ENCODE measurements at regions not wholly inside any gene's neighbourhood (a gene's known extent, or its start where the extent isn't known, plus 50 kb on each side); places are given as distances from the start of the nearest gene placed in this dataset.

DNA sequence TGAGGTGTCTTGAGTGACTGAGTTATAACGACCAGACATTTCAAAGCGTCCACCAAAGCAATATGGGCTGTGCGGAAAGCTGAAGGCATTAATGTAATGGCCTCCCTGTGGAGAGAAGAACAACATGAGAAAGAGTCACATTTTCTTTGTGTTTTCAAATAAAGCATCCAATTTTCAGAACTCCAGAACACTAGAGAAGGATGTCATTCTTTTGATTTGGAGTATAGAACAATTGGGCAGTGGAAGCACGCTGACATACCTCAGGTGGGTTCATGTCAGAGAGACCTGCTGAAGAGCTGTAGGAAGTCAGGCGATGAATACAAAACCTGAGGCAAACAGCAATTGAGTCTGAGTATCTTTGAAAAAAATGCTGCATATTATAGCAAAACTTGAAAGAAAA, 556.5 kb downstream of the GABRG2 start:
- no peak for TF ChIP-seq EZH2 (IDR thresholded peaks at IDR 0.05; ENCODE audit: low read length, missing control alignments)
- TF ChIP-seq, protein P1, sequence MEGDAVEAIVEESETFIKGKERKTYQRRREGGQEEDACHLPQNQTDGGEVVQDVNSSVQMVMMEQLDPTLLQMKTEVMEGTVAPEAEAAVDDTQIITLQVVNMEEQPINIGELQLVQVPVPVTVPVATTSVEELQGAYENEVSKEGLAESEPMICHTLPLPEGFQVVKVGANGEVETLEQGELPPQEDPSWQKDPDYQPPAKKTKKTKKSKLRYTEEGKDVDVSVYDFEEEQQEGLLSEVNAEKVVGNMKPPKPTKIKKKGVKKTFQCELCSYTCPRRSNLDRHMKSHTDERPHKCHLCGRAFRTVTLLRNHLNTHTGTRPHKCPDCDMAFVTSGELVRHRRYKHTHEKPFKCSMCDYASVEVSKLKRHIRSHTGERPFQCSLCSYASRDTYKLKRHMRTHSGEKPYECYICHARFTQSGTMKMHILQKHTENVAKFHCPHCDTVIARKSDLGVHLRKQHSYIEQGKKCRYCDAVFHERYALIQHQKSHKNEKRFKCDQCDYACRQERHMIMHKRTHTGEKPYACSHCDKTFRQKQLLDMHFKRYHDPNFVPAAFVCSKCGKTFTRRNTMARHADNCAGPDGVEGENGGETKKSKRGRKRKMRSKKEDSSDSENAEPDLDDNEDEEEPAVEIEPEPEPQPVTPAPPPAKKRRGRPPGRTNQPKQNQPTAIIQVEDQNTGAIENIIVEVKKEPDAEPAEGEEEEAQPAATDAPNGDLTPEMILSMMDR (conservative IDR thresholded peaks at IDR 0.05 in 1 of 2, IDR thresholded peaks at IDR 0.05 in 1 of 2; ENCODE audit: low read depth in 1 of 2, low read length in 2 of 2) = no peak
- no peaks in the 10 kb centered on the region for H3K9me3 ChIP-seq (ENCODE audit: control insufficient read depth, insufficient read depth, low read depth, low read length)
- H3K4me2 ChIP-seq (ENCODE audit: extremely low read depth, insufficient read depth, low read length) = no peak overlapping the region

DNA sequence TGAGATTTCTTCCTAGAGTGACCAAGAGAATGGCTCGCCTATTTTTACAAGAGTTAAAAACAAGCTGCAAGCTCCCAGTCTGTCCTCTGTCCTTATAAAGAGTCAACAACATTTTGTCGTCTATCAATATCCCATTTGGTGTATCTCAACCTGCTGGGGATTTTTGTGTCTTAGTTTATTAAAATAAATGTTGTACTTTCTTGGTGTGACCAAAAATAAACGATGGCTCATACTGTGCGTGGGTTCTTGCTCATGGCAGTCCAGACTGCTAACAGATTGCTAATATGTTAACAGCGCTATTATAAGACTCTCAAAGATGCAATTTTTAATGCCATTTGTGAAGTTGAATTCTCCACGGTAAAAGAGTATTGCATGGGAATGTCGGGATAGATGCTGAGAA, 569.9 kb downstream of the GABRG2 start:
- Histone ChIP-seq H3K79me2 (ENCODE audit: control insufficient read depth, insufficient read depth, low read length) (no peaks in the 10 kb centered on the region), H3K9ac (ENCODE audit: insufficient read depth, low read length) (no peak overlapping the region)

More for the DNA sequence above, 556.5 kb downstream of the GABRG2 start:
- no peak overlapping the region for H3K27ac ChIP-seq (ENCODE audit: insufficient read depth, low read length)
- H3K79me2 ChIP-seq (ENCODE audit: control insufficient read depth, insufficient read depth, low read length) = no peaks in the 10 kb centered on the region
- no peak for DNase-seq (ENCODE audit: low read depth in 2 of 2)
- no peak overlapping the region for H2AFZ ChIP-seq (ENCODE audit: low read length)
- no peaks in the 10 kb centered on the region for H3K27me3 ChIP-seq (ENCODE audit: control insufficient read depth, insufficient read depth, low read length)
- H3K9ac ChIP-seq (ENCODE audit: insufficient read depth, low read length) = no peak overlapping the region
- no peak overlapping the region for H3K4me3 ChIP-seq (replicated peaks in 1 of 4; ENCODE audit: control extremely low read depth in 1 of 4, insufficient read depth in 1 of 4, low read depth in 3 of 4, low read length in 4 of 4)
- H4K20me1 ChIP-seq (ENCODE audit: control insufficient read depth, extremely low read depth, insufficient read depth, low read length) = no peaks in the 10 kb centered on the region
- no peaks in the 10 kb centered on the region for H3K4me1 ChIP-seq (ENCODE audit: control insufficient read depth, extremely low read depth, insufficient read depth, low read length)
- no peaks in the 10 kb centered on the region for H3K36me3 ChIP-seq (ENCODE audit: control insufficient read depth, insufficient read depth, low read length)

DNA sequence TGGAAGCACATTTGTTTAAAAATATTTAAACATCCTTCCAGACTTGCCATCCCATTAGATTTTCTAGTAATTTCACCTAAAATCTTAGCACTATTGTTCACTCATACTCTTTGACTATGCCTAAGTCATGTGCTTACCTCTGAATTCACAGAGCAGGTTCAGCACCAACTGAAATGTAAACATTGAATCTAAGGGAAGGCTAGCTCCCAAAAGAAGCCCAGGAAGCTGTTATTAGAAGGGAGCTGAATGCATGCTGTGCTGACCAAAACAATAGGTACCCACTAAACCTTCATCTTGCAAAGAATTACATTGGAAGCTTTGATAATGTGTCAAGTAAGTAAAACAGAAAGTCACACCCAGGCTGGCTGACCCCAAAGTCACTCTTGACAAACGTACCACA, 571.3 kb downstream of the GABRG2 start:
- Histone ChIP-seq H3K9ac (ENCODE audit: insufficient read depth, low read length) (no peak overlapping the region), H3K36me3 (ENCODE audit: control insufficient read depth, insufficient read depth, low read length) (no peaks in the 10 kb centered on the region), H3K9me3 (ENCODE audit: control insufficient read depth, insufficient read depth, low read depth, low read length) (no peaks in the 10 kb centered on the region), H3K27ac (ENCODE audit: insufficient read depth, low read length) (no peak overlapping the region), H4K20me1 (ENCODE audit: control insufficient read depth, extremely low read depth, insufficient read depth, low read length) (no peaks in the 10 kb centered on the region), H3K4me2 (ENCODE audit: extremely low read depth, insufficient read depth, low read length) (no peak overlapping the region), H3K79me2 (ENCODE audit: control insufficient read depth, insufficient read depth, low read length) (no peaks in the 10 kb centered on the region), H2AFZ (ENCODE audit: low read length) (no peak overlapping the region), H3K4me3 (replicated peaks in 1 of 4; ENCODE audit: control extremely low read depth in 1 of 4, insufficient read depth in 1 of 4, low read depth in 3 of 4, low read length in 4 of 4) (no peak overlapping the region), H3K27me3 (ENCODE audit: control insufficient read depth, insufficient read depth, low read length) (no peaks in the 10 kb centered on the region), H3K4me1 (ENCODE audit: control insufficient read depth, extremely low read depth, insufficient read depth, low read length) (no peaks in the 10 kb centered on the region)
- TF ChIP-seq, protein P1 (conservative IDR thresholded peaks at IDR 0.05 in 1 of 2, IDR thresholded peaks at IDR 0.05 in 1 of 2; ENCODE audit: low read depth in 1 of 2, low read length in 2 of 2) = no peak
- DNase-seq (ENCODE audit: low read depth in 2 of 2) = no peak

More for the DNA sequence above, 569.9 kb downstream of the GABRG2 start:
- Histone ChIP-seq H3K27me3 (ENCODE audit: control insufficient read depth, insufficient read depth, low read length) (no peaks in the 10 kb centered on the region), H2AFZ (ENCODE audit: low read length) (no peak overlapping the region), H3K27ac (ENCODE audit: insufficient read depth, low read length) (no peak overlapping the region), H3K4me3 (replicated peaks in 1 of 4; ENCODE audit: control extremely low read depth in 1 of 4, insufficient read depth in 1 of 4, low read depth in 3 of 4, low read length in 4 of 4) (no peak overlapping the region), H3K36me3 (ENCODE audit: control insufficient read depth, insufficient read depth, low read length) (no peaks in the 10 kb centered on the region), H3K9me3 (ENCODE audit: control insufficient read depth, insufficient read depth, low read depth, low read length) (no peaks in the 10 kb centered on the region), H3K4me1 (ENCODE audit: control insufficient read depth, extremely low read depth, insufficient read depth, low read length) (no peaks in the 10 kb centered on the region), H3K4me2 (ENCODE audit: extremely low read depth, insufficient read depth, low read length) (no peak overlapping the region), H4K20me1 (ENCODE audit: control insufficient read depth, extremely low read depth, insufficient read depth, low read length) (no peaks in the 10 kb centered on the region)
- no peak for TF ChIP-seq EZH2 (IDR thresholded peaks at IDR 0.05; ENCODE audit: low read length, missing control alignments)
- TF ChIP-seq, protein P1 (conservative IDR thresholded peaks at IDR 0.05 in 1 of 2, IDR thresholded peaks at IDR 0.05 in 1 of 2; ENCODE audit: low read depth in 1 of 2, low read length in 2 of 2) = no peak
- DNase-seq (ENCODE audit: low read depth in 2 of 2) = no peak
